Naive thymus-derived CD8-positive, alpha-beta T cell (primary cell): ENCODE measurements at regions not wholly inside any gene's neighbourhood (a gene's known extent, or its start where the extent isn't known, plus 50 kb on each side); places are given as distances from the start of the nearest gene placed in this dataset.
"Not testable (repeated sequence)": the region's sequence is repeated elsewhere in the genome, so short reads cannot be mapped to it uniquely, and the experiment has no call there.

Source experiments
- ATAC-seq, 2 donors: fragments of 150-1000 bp; cut with Tn5 transposase in 1 of 2; sonication (Bioruptor Pico), chemical (Tn5 transposase) in 1 of 2; 1 replicate in 1 of 2; 2 replicates in 1 of 2; pipeline ENCODE4 v1.10.0; 2021; ENCODE audit warnings: mild to moderate bottlenecking in 2 of 2, moderate library complexity in 2 of 2
- POLR2A ChIA-PET: fragments of 350-600 bp; sonication (Branson Sonifier 250); formaldehyde crosslinking; loops from one replicate; lab custom pipeline; 2021; ENCODE audit warnings: antibody characterized with exemption; lab: Charles Lee
- DNase-seq, 10 donors: peaks; one replicate each; pipeline versions ENCODE4 v3.0.0 to v3.0.0-alpha.2; 2020 to 2022
- H3K27ac Mint-ChIP-seq, 10 donors: one replicate each; pipeline ENCODE4 v1.8.0; 2020 to 2022; ENCODE audit warnings: mild to moderate bottlenecking in 10 of 10, mixed read lengths in 10 of 10, moderate library complexity in 4 of 10, inconsistent platforms in 1 of 10
- H3K27me3 Mint-ChIP-seq, 5 donors: one replicate each; pipeline ENCODE4 v1.8.0; 2021 to 2022; ENCODE audit warnings: mixed read lengths in 5 of 5
- H3K36me3 Mint-ChIP-seq, 3 donors: one replicate each; pipeline ENCODE4 v1.8.0; 2020 to 2022; ENCODE audit warnings: mixed read lengths in 3 of 3, mild to moderate bottlenecking in 2 of 3, inconsistent platforms in 1 of 3
- H3K4me1 Mint-ChIP-seq, 4 donors: one replicate each; pipeline ENCODE4 v1.8.0; 2021 to 2022; ENCODE audit warnings: mixed read lengths in 4 of 4
- H3K4me3 Mint-ChIP-seq, 10 donors: one replicate each; pipeline ENCODE4 v1.8.0; 2020 to 2022; ENCODE audit warnings: mild to moderate bottlenecking in 10 of 10, mixed read lengths in 10 of 10, moderate library complexity in 6 of 10, inconsistent platforms in 1 of 10
- H3K9me3 Mint-ChIP-seq, 9 donors: one replicate each; pipeline ENCODE4 v1.8.0; 2020 to 2022; ENCODE audit warnings: mixed read lengths in 9 of 9, mild to moderate bottlenecking in 3 of 9, inconsistent platforms in 1 of 9, moderate library complexity in 1 of 9

- H3K4me1 Mint-ChIP-seq = no peaks in the 10 kb centered on the region
- H3K27ac Mint-ChIP-seq = no peak overlapping the region
- no peak for ATAC-seq
- peaks cover 0 to 20% (median 6%) of the 10 kb centered on the region in 9 donors for H3K9me3 Mint-ChIP-seq
- no peak overlapping the region for H3K4me3 Mint-ChIP-seq
- no peaks in the 10 kb centered on the region for H3K27me3 Mint-ChIP-seq
- no peaks in the 10 kb centered on the region for H3K36me3 Mint-ChIP-seq
- POLR2A ChIA-PET = no interaction called here
- DNase-seq = no peak
Observed at GRCh38 chr4:170949084-170949483, 859.3 kb upstream of the AADAT start.

GRCh38 chr4:170940043-170940724 is 850.4 kb upstream of the AADAT start:
- DNase-seq (no peak), ATAC-seq (no peak)
- Mint-ChIP-seq H3K27ac (no peak overlapping the region), H3K36me3 (peaks cover 0 to 4% (median 0%) of the 10 kb centered on the region in 3 donors), H3K4me1 (no peaks in the 10 kb centered on the region), H3K9me3 (peaks cover 0 to 24% (median 15%) of the 10 kb centered on the region in 9 donors), H3K4me3 (no peak overlapping the region), H3K27me3 (no peaks in the 10 kb centered on the region)
- POLR2A ChIA-PET = no interaction called here

GRCh38 chr4:170938588-170938987 is 848.8 kb upstream of the AADAT start:
- no peaks in the 10 kb centered on the region for H3K27me3 Mint-ChIP-seq
- DNase-seq = no peak
- no peak overlapping the region for H3K27ac Mint-ChIP-seq
- POLR2A ChIA-PET = no interaction called here
- peaks cover 0 to 22% (median 15%) of the 10 kb centered on the region in 9 donors for H3K9me3 Mint-ChIP-seq
- ATAC-seq = no peak
- peaks cover 0 to 4% (median 0%) of the 10 kb centered on the region in 3 donors for H3K36me3 Mint-ChIP-seq
- no peak overlapping the region for H3K4me3 Mint-ChIP-seq
- no peaks in the 10 kb centered on the region for H3K4me1 Mint-ChIP-seq

GRCh38 chr4:170931321-170931720 is 841.6 kb upstream of the AADAT start:
- Mint-ChIP-seq H3K36me3 (no peaks in the 10 kb centered on the region), H3K4me3 (no peak overlapping the region), H3K27me3 (no peaks in the 10 kb centered on the region), H3K4me1 (no peaks in the 10 kb centered on the region), H3K9me3 (peaks cover 0 to 7% (median 0%) of the 10 kb centered on the region in 9 donors), H3K27ac (no peak overlapping the region)
- ATAC-seq (no peak), DNase-seq (no peak)
- POLR2A ChIA-PET = no interaction called here

- Mint-ChIP-seq H3K27ac (no peak overlapping the region), H3K4me3 (no peak overlapping the region), H3K36me3 (no peaks in the 10 kb centered on the region), H3K27me3 (no peaks in the 10 kb centered on the region), H3K4me1 (no peaks in the 10 kb centered on the region), H3K9me3 (peaks cover 0 to 29% (median 6%) of the 10 kb centered on the region in 9 donors)
- POLR2A ChIA-PET = no interaction called here
- no peak for DNase-seq
- no peak for ATAC-seq
Observed at GRCh38 chr4:170888660-170889059, 798.9 kb upstream of the AADAT start.

DNA sequence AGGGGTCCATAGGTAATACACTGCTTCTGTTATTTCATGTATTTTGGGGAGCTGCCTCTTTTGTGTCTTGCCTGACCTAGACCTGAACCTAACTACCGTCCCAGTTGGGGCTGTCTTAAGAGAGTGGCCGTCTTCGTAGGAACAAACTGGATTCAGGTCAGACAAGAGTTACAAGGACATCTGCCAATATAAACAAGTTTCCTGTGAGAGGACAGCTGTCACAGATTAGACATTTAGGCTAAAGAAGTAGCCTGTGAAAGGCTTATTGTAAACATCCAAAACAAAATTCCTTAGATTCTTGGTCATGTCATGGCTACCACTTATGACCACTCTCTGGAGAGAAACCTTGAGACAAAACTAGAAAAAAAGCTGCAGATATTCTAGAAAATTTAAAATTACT is 797.6 kb upstream of the AADAT start:
- H3K9me3 Mint-ChIP-seq = peaks cover 0 to 38% (median 3%) of the 10 kb centered on the region in 9 donors
- H3K27me3 Mint-ChIP-seq = no peaks in the 10 kb centered on the region
- ATAC-seq = no peak
- no peak overlapping the region for H3K4me3 Mint-ChIP-seq
- no peaks in the 10 kb centered on the region for H3K36me3 Mint-ChIP-seq
- no peak for DNase-seq
- H3K4me1 Mint-ChIP-seq = no peaks in the 10 kb centered on the region
- no peak overlapping the region for H3K27ac Mint-ChIP-seq
- POLR2A ChIA-PET = no interaction called here

DNA sequence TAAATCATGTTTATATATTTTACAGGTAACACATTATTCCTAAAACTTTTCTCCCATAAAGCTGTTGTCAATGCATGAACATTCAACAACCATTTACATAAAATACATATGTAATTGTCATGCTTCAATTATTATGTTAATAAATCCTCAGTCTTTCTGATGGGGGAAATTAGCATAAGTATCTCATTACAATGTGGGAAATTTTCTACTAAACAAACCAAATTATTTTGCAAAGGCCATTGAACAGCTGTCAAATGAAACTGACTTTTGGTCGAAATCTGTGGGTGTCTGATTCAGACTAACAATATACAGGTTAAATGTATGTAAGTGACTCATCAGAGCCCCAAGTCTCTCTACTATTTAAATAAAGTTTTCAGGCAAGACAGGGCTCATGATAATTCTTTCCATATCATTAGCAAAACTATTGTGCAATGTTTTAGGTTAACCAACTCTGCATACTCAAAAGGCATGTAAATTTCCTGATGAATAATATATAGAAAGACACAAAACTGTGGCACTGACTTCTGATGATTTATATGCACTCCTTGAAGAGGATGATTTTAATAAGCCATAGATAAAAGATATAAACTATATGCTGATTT is 795.3 kb upstream of the AADAT start:
- H3K27me3 Mint-ChIP-seq = no peaks in the 10 kb centered on the region
- DNase-seq (no peak), ATAC-seq (no peak)
- no peak overlapping the region for H3K27ac Mint-ChIP-seq
- no peaks in the 10 kb centered on the region for H3K4me1 Mint-ChIP-seq
- no peaks in the 10 kb centered on the region for H3K36me3 Mint-ChIP-seq
- peaks cover 0 to 43% (median 2%) of the 10 kb centered on the region in 9 donors for H3K9me3 Mint-ChIP-seq
- POLR2A ChIA-PET = no interaction called here
- H3K4me3 Mint-ChIP-seq = no peak overlapping the region

DNA sequence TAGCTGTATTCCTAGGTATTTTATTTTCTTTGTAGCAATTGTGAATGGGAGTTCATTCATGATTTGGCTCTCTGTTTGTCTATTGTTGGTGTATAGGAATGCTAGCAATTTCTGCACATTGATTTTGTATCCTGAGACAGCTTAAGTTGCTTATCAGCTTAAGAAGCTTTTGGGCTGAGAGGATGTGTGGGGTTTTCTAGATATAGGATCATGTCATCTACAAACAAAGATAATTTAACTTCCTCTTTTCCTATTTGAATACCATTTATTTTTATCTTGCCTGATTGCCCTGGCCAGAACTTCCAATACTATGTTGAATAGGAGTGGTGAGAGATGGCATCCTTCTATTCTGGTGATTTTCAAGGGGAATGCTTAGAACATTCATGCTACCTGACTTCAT is 791.9 kb upstream of the AADAT start:
- DNase-seq, H3K27ac Mint-ChIP-seq, H3K36me3 Mint-ChIP-seq, ATAC-seq, H3K4me1 Mint-ChIP-seq, H3K4me3 Mint-ChIP-seq, POLR2A ChIA-PET, H3K27me3 Mint-ChIP-seq: not testable (repeated sequence)
- H3K9me3 Mint-ChIP-seq = peaks cover 0 to 36% (median 2%) of the 10 kb centered on the region in 9 donors

DNA sequence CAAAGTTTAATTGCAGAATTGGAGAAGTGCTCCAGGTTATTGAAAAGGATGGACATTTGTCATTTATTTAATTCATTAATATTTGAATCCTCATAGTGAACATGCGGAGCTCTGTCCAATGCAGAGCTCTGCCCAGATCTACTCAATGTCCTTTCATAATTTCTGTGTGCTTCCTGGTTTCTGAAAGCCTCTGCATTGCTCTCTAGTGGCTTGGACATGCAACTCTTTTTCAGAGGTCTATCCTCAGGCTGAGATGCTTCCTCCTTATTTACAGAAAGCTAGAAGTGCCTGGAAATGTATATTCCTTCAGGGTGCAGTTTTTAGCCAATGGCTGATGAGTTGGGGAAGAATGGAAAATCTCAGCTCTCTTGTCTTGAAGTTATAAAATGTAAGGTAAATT is 786.1 kb upstream of the AADAT start:
- no peaks in the 10 kb centered on the region for H3K27me3 Mint-ChIP-seq
- H3K4me1 Mint-ChIP-seq = no peaks in the 10 kb centered on the region
- peaks cover 0 to 18% (median 3%) of the 10 kb centered on the region in 9 donors for H3K9me3 Mint-ChIP-seq
- no peak for ATAC-seq
- DNase-seq = no peak
- H3K36me3 Mint-ChIP-seq = no peaks in the 10 kb centered on the region
- no peak overlapping the region for H3K27ac Mint-ChIP-seq
- no peak overlapping the region for H3K4me3 Mint-ChIP-seq
- POLR2A ChIA-PET = no interaction called here

DNA sequence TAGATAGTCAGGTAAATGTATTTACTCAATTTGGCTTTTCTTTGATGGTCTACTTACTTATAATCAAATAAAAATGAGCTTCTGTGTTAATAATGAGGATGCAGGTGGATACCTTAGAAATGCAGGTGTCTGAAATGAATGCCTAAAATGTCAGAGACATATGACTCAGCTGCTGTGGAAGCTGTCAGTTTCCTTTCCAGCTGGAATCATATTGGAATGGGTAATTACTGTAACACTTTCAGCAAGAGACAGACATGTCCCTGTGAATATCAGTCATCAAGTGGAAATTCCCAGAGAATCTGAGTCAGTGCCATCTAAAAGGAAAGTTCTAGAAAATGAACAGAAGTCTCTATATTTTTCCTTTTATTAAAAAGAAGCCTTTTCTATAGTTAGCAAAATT is 783.0 kb upstream of the AADAT start:
- ATAC-seq (no peak), DNase-seq (no peak)
- no peaks in the 10 kb centered on the region for H3K36me3 Mint-ChIP-seq
- H3K9me3 Mint-ChIP-seq = peaks cover 3 to 18% (median 9%) of the 10 kb centered on the region in 9 donors
- H3K27ac Mint-ChIP-seq = no peak overlapping the region
- H3K27me3 Mint-ChIP-seq = no peaks in the 10 kb centered on the region
- H3K4me3 Mint-ChIP-seq = no peak overlapping the region
- POLR2A ChIA-PET = no interaction called here
- H3K4me1 Mint-ChIP-seq = no peaks in the 10 kb centered on the region

GRCh38 chr4:170868170-170868569 is 778.4 kb upstream of the AADAT start:
- H3K4me3 Mint-ChIP-seq = no peak overlapping the region
- H3K27me3 Mint-ChIP-seq = no peaks in the 10 kb centered on the region
- no peak overlapping the region for H3K27ac Mint-ChIP-seq
- DNase-seq = no peak
- POLR2A ChIA-PET = no interaction called here
- H3K4me1 Mint-ChIP-seq = no peaks in the 10 kb centered on the region
- H3K9me3 Mint-ChIP-seq = peaks cover 3 to 28% (median 9%) of the 10 kb centered on the region in 9 donors
- no peak for ATAC-seq
- no peaks in the 10 kb centered on the region for H3K36me3 Mint-ChIP-seq

GRCh38 chr4:170854097-170854496 is 764.3 kb upstream of the AADAT start:
- H3K4me3 Mint-ChIP-seq = no peak overlapping the region
- H3K27ac Mint-ChIP-seq = no peak overlapping the region

DNA sequence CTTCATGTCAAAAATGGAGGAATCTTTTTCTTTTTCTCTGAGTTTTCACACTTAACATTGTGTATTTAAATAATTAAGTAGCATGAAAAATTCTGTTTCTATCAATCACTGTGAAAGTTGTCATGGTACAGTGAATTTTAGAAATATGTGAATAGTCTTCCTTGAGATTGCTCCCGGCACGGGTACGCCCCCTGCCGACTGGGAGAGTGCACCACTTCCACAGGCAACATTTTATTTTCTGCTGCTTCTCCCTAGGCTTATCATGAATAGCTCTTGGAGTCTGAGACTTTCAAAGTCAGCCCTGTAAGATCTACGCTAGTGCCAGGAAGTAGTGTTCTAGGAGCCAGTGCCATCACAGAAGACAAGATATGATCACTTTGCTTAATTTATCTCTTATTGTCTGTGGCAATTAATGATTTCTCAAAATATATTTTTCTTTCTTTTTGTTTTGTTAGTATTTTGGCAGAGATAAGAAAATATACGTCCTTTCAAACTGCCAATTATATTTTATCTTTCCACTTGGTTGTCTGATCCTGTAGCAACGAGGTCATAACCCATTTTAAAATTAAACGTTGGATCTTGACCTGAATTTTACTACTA is 763.8 kb upstream of the AADAT start:
- Mint-ChIP-seq H3K9me3 (peaks cover 0 to 18% (median 6%) of the 10 kb centered on the region in 9 donors), H3K36me3 (no peaks in the 10 kb centered on the region), H3K4me1 (no peaks in the 10 kb centered on the region), H3K27me3 (no peaks in the 10 kb centered on the region), H3K4me3 (no peak overlapping the region), H3K27ac (no peak overlapping the region)
- POLR2A ChIA-PET = no interaction called here
- ATAC-seq (no peak), DNase-seq (no peak)

More at GRCh38 chr4:170854097-170854496, 764.3 kb upstream of the AADAT start:
- Mint-ChIP-seq H3K36me3 (no peaks in the 10 kb centered on the region), H3K27me3 (no peaks in the 10 kb centered on the region), H3K4me1 (no peaks in the 10 kb centered on the region), H3K9me3 (peaks cover 0 to 23% (median 6%) of the 10 kb centered on the region in 9 donors)
- ATAC-seq (no peak), DNase-seq (no peak)
- POLR2A ChIA-PET = no interaction called here
